Breast epithelium (tissue), 3 donors: ENCODE measurements at regions not wholly inside any gene's neighbourhood (a gene's known extent, or its start where the extent isn't known, plus 50 kb on each side); places are given as distances from the start of the nearest gene placed in this dataset.

ENCODE experiments used
- CTCF ChIP-seq, 3 donors: fragments of 450-650 bp; IDR thresholded peaks; one replicate each; pipeline ENCODE4 v1.5.1; 2016 to 2017; ENCODE audit warnings: antibody characterized with exemption in 3 of 3, mild to moderate bottlenecking in 3 of 3, moderate library complexity in 3 of 3
- POLR2A ChIP-seq: fragments of 450-650 bp; IDR thresholded peaks from one replicate; pipeline ENCODE4 v1.6.1; 2016; ENCODE audit warnings: antibody characterized with exemption, mild to moderate bottlenecking, moderate library complexity

- TF ChIP-seq CTCF (IDR thresholded peaks at IDR 0.05) (no peak), POLR2A (no peak)
Observed at GRCh38 chr7:13737563-13737962, 251.9 kb downstream of the ETV1 start.
